HG02623 (cell line): ENCODE measurements at regions not wholly inside any gene's neighbourhood (a gene's known extent, or its start where the extent isn't known, plus 50 kb on each side); places are given as distances from the start of the nearest gene placed in this dataset.
"Not testable (repeated sequence)": the region's sequence is repeated elsewhere in the genome, so short reads cannot be mapped to it uniquely, and the experiment has no call there.

Experiments used
- ATAC-seq: cut with Tn5 transposase; IDR thresholded peaks from one replicate; pipeline ENCODE4 v1.9.1; 2021; ENCODE audit warnings: moderate library complexity; ENCODE audit not compliant: unreplicated experiment

DNA sequence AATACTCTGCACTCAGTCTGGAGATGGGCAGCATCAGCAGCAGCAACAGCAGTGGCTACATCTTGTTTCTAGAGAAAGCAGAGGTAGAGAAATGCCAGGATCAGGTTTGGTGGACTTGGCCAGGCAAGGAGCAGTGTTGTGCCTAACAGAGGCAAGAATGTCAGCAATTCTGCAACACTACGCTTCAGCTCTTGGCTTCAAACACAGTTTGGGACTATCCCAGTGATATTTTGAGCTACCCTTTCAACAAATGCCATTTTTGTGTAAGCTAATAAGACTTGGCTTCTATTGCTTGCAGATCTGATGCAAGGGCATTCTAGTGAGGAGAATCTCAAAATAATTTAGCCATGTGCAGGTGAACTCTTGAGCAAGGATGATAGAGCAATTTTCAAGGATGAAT lies 271.3 kb downstream of the PCDH20 start:
- ATAC-seq = no peak

- no peak for ATAC-seq
Observed at GRCh38 chr13:61142506-61142905, 273.1 kb downstream of the PCDH20 start.

DNA sequence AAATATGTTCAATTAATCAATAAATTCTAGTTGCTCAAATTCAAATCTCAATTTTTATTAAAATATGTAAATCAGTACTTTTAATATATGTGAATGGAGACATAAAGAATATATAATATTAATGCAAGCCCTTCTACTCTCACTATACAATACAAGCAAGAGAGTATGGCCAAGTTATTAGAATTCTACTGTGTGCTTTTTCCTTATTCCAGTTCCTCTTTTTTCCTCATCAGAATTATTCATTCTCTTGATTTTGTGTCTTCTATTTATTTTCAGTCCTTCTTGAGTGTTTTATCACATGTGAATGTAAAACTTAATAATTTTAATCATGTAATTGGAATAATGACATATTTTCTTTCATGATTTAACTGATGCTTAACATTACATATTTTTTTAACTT lies 276.8 kb downstream of the PCDH20 start:
- no peak for ATAC-seq

DNA sequence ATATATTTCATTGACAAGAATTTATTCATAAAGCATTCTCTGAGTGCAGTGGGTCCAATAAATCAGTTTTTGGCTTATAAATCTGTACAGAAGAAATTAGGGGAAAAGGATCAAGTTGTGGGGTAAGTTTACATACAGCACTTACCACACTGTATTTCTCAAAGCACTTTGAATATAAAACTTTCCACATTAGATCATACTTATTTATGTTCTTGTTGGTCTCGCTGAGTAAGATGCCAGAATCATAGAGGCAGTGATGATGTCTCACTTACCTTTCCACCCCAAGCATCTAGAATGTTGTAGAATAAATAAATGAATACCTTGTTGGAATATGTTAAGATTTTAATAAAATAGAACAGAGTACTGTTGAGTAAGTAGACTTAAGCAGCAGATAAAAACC lies 279.1 kb downstream of the PCDH20 start:
- ATAC-seq = no peak

GRCh38 chr13:61136093-61136492 lies 279.6 kb downstream of the PCDH20 start:
- no peak for ATAC-seq

DNA sequence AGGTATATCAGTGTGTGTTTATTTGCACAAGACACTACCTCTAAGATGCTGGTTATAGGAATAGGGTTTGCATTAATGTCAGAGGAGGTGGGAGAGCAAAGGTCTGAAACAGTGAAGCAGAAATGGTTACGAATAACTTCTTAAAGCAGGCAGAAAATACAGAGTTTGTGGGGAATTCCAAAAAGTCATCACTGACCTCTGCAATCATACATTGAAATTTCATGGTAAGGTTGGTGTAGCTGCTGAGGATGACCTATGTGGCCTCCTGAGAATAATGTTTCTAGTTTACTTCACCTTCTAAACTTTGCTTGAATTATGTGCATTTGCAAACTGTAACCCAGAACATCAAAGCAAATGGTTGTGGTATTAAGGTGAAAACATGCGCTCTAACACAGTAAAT lies 280.1 kb downstream of the PCDH20 start:
- ATAC-seq = no peak

DNA sequence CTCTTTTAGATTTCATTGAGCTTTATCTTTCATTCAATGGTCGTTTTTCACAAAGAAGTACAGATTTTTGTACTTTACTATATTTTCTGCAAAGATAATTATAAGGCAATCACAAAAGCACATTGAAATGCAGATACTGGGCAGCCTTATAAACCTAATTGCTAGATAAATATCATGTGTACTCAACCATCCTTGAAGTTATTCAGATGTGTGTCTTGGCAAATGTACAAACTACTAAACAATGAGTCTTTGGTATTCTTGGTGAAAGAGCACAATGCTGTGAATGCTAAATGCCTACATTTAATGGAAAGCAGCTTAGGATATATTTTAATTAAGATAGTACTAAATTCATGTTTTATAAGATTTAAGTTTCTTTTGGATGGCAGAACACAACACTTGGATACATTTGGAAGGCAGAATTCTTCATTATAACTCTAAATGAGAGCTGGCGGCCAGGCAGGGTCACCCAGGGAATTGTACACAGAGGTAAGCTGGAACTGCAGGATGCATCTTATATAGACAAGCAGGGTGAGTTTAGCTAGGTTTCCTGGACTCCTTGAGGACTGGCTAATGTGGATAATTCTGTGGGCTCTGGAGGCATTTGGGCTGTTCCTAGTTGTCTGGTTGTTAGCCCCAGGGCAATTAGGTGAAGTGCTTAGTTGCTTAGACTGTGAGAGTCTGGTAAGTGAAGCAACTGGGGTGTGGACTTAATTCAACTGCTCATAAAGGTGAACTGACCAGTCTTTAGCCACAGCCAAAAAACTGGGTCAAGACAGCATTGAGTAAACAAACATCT lies 286.6 kb downstream of the PCDH20 start:
- ATAC-seq = no peak

DNA sequence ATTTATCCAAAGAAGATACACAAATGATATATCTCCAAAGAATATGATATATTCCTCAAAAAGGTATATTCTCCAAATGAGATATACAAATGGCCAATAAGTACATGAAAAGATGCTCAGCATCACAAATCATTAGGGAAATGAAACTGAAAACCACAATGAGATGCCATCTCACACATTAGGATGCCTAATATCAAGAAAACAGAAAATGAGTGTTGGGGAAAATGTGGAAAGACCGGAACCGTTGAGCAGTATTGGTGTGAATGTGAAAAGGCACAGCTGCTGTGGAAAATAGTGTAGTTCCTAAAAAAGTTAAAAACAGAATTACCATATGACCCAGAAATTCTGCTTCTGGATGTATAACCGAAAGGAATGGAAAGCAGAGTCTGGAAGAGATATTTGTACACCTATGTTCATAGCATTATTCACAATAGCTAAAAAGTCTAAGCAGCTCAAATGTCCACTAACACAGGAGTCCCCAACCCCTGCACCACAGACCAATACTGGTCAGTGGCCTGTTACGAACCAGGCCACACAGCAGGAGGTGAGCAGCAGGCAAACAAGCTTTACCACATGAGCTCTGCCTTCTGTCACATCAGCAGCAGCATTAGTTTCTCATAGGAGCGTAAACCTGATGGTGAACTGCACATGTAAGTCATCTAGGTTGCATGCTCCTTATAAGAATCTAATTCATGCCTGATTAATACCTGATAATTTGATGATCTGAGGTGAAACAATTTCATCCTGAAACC lies 291.9 kb downstream of the PCDH20 start:
- ATAC-seq = no peak

GRCh38 chr13:61113140-61113658 lies 302.4 kb downstream of the PCDH20 start:
- no peak for ATAC-seq

DNA sequence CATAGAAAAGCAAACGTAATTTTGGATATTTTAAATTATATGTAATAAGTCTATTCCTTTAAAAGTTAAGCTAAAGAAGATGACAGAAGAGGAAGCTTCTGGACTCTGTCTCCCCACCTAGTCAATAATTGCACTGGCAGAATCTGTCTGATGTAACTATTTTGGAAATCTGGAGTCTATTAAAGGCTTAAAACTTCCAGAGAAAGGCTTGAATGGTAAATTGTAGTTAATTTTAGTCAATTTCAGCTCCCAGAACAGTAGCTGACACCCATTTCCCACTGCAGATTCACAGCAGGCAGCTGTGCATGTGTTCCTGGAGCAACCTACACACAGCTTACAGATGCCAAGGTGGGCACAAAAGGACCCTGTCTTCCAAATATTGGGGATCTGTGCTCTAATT lies 304.1 kb downstream of the PCDH20 start:
- ATAC-seq = no peak

GRCh38 chr13:61110732-61111131 lies 304.9 kb downstream of the PCDH20 start:
- no peak for ATAC-seq

GRCh38 chr13:61109741-61110140 lies 305.9 kb downstream of the PCDH20 start:
- no peak for ATAC-seq

- no peak for ATAC-seq
Observed at GRCh38 chr13:61107989-61108388, 307.7 kb downstream of the PCDH20 start.

DNA sequence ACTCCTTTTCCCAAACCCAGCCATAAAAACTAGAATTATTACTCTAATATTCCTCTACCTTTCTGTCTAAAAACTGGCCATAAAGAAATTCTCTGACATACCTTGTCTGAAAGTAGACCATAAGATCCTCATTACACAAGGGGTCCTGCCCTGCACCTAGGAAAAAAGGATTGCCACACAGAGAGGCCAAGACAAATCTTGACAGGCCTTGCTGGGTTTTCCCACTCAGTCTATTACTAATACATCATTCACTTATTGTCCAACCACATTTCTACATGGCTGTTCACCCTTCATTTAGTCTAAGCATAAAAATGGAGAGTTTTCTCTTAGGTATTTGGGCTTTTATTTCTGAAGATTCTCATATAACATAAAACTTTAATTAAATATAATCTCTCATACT lies 319.8 kb downstream of the PCDH20 start:
- no peak for ATAC-seq

GRCh38 chr13:61094865-61095264 lies 320.8 kb downstream of the PCDH20 start:
- no peak for ATAC-seq

GRCh38 chr13:61089894-61090293 lies 325.8 kb downstream of the PCDH20 start:
- not testable (repeated sequence) for ATAC-seq

- no peak for ATAC-seq
Observed at GRCh38 chr13:61086087-61086486, 329.6 kb downstream of the PCDH20 start.

DNA sequence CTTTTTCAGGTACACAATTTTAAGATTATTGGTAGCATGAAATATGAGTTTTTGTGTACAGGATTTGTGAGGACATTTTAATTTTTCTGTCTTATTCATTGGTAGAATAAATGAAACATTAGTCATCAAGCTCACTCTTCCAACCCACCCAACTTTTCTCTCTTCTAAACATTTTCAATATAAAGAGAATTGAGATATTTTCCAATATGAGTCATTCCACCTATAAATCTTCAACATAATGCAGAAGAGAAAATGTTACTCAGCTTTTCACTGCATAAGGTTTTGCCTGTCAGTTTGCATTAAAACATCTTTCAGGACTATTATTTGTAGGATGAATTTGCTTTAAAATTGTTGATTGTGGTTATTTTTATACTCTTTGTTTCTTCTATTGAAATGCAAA lies 330.7 kb downstream of the PCDH20 start:
- no peak for ATAC-seq

GRCh38 chr13:61078976-61079770 lies 336.5 kb downstream of the PCDH20 start:
- ATAC-seq = no peak

DNA sequence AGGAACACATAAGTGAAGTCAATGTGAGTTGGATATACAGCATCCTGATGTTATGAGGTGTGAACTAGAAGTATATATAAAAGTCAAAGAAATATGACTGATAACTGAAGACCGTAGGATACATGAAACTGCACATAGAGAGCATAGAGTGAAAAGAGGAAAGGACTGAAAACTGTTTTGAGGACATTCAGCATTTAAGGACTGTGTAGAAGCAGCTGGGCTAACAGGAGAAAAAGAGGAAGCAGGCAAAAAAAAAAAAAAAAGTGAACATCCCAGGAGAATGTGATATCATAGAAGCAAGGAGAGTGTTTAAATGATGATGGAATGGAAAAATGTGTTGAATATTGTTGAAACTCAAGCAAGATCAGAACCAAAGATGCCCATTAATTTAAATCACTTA lies 363.5 kb downstream of the PCDH20 start:
- no peak for ATAC-seq

DNA sequence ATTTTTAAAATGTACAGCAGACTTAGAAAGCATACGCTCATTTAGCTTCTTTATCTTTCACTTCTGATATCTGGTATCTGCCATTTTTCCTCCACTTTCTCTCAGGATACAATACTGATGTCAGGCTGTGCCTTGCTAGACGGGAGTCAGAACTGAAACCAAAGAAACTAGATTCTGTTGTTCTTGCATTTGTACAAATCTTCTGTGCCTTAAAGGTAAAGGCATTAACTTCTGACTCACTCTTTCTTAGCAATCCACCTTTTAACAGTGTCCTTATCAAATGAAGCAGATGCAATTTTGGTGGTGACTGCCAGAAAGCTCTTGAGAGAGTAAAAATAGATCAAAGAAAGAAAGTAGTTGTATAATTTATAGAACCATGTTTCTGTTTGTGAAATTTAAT lies 370.4 kb downstream of the PCDH20 start:
- no peak for ATAC-seq
